GM19239 (cell line): ENCODE measurements at regions not wholly inside any gene's neighbourhood (a gene's known extent, or its start where the extent isn't known, plus 50 kb on each side); places are given as distances from the start of the nearest gene placed in this dataset.
"Not testable (repeated sequence)": the region's sequence is repeated elsewhere in the genome, so short reads cannot be mapped to it uniquely, and the experiment has no call there.

ENCODE experiments used
- DNase-seq: peaks from one replicate; pipeline ENCODE4 v3.0.0; 2011; ENCODE audit warnings: low spot score; ENCODE audit not compliant: insufficient read length
- FAIRE-seq: peaks from 2 replicates; lab custom pipeline; 2011; peaks lifted over from hg19 to GRCh38; lab: Jason Lieb, UNC

DNA sequence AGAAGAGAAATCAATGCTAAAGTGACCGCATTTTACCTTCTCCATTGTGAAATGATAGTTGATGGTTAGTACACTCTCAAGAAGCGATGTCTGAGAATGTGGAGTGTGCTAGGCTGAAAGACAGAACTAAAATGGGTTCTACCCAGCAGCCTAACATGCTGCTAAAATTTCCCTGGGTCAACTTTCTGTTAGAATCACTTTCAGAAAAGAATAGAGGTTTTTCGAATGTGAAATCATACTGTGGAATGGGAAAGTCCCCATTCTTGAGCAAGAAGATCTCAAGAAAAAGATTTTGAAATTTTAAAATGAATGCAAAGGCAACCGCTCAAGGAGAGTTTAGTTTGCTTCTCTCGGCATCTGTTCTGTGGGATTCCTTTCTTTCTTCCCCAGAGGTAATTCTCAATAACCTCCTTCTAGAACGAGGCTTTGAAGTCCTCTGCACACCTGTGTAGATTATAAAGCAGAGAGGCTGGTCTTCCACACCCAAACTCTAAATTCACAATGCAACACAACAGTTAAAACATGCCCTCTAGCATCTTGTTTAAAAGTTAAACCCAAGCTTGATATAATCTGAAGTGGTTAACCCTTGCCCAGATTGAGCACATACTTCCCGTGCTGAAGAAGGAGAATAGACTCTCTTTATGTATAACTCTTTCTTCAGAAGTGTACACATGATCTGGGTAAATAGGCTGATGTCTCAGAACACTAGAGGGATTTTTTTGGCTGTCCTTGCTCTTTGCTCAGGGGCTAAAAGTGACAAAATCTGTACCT lies 208.7 kb upstream of the KLF3 start:
- peak; percentile 78 for FAIRE-seq

DNA sequence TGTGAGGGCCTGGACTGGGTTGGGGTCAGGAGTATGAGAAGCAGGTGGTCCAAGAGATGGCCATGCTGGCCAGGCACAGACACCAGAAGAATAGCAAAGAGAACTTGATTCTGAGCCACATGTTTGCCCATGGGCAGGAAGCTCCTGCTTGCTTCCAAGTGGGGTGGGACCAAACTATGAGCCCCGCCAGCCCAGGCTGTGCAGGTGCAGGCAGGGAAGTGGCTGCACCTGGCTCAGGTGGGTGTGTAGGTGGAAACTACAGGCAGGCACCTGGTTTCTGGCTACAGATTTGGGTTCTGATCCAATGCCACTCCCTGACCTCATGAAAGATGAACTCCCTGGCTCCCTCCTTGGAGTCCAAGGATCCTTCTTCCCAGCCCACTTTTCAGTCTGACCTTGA lies 207.9 kb upstream of the KLF3 start:
- FAIRE-seq (no peak), DNase-seq (no peak)

More for the DNA sequence above, 208.7 kb upstream of the KLF3 start:
- DNase-seq = no peak

DNA sequence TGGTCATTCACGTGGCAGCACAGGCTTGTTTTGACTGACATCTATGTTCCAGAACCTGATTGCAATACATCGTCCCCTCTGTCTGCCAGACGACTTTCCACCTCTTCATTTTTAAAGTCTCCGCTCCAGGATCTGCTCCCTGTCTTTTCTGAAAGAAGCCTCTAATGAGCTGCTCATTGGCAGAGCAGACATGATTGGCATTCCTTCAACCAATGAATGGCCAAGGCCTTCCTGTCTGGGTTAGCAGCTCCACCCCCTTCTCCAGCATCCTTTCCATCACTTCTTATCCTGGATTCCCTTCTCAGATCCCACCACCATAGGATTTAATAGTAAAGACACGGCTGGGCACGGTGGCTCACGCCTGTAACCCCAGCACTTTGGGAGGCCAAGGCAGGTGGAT lies 202.7 kb upstream of the KLF3 start:
- FAIRE-seq (no peak), DNase-seq (no peak)

DNA sequence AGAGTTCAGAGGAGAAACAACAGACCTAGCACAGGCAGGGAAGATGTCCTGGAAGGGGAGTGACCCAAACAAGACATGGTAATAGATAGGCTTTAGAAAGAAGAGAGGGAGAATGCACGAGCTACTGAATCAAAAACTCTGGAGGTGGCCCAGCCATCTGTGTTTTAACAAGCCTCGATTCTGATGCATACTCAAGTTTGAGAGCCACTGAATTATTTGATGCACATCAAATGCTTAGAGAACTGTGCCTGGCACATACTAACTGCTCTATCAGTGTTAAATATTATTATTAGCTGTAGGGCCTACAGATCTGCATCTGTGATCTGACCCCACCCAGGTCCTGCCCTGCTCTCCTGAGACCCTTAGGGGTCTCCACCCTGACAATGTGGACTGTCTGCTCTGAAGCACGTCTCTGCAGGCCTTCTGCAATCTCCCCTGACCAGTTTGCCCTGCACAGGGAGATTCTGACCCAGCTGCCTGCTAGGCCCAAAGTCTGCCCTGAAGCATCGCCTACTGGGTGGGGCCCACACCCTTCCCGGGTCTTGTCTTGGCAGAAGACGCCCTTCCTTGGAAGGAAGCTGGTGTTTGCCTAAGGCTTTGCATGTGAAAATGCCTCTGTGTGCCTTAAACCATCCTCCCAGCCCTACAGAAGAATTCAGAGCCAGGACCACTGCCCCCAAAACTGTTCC lies 201.5 kb upstream of the KLF3 start:
- FAIRE-seq = no peak

DNA sequence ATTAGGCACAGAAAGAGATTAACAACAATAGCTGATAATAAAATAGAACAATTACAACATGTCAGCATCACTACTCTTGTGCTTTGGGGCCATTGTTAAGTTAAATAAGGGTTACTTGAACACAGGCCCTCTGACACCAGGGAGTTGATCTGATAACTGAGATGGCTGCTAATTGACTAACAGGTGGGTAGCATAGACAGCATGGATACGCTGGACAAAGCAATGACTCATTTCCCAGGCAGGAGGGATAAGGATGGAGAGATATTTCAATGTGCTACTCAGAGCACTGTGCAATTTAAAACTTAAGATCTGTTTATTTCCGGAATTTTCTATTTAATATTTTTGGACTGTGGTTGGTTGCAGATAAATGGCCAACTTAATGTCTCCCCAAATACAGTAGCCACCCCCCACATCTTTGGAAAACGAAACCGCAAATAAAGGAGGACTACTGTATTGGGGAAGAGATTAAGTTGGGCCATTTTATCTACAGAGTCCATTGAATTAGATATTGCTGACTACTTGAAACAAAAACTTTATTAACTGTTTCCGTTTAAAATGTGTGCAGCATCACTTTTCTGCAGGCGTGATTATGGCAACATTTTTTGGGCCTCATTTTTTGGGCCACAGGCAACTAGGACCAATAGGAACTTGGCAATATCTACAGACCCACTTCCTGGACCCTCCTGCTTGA lies 200.6 kb upstream of the KLF3 start:
- FAIRE-seq (no peak), DNase-seq (no peak)

More for the DNA sequence above, 201.5 kb upstream of the KLF3 start:
- DNase-seq = no peak

DNA sequence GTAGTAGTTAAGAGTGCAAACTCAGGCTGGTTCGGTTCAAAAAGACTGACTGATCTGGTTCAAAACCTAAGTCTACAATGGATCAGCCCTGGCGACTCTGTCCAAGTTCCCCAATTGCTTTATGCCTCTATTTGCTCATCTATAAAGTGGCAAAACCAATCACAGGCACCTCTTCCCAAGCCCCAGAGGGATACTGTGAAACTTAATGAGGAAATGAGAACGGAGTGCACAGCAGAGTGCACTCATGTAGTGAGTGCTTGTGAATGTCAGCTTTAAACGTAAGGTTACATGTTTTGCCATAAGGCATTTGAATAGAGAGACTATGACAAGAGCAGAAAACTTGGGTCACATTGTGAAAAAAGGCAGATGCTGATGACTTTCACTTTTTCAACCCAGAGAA lies 199.7 kb upstream of the KLF3 start:
- FAIRE-seq = no peak

DNA sequence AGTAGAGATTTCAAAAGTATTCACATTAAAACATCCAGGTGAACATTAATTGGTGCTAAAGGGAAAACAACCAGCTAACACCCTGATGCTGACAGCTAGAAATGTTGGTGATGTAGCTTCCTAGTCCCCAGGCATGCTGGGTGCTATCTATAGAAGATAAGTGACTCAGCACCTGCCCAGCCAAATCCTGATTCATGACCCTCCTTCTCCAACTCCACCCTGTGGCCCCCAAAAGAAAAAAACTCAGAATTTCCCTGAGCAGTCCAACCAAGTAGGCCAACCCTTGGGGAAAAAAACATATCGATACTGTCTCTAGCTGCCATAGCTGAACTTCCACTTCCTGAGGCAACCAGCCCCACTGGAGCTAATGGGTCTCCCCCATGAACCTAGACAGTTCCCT lies 197.6 kb upstream of the KLF3 start:
- no peak for DNase-seq
- no peak for FAIRE-seq

More for the DNA sequence above, 199.7 kb upstream of the KLF3 start:
- DNase-seq = no peak

DNA sequence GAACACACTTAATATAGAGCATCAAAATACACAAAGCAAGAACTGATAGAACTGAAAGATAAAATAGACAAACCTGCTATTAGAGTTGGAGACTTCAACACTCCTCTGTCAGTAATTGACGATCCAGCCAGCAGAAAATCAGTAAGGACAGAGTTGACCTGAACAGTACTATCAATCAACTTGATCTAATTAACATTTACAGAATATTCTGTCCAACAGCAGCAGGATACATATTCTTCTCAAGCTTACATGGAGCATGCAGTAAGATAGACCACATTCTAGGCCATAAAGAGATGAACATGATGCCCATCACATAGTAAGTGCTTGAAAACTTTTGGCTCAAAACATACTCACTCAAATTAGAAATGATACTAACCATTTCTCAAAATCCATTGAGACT lies 196.7 kb upstream of the KLF3 start:
- FAIRE-seq = no peak
- DNase-seq = no peak

DNA sequence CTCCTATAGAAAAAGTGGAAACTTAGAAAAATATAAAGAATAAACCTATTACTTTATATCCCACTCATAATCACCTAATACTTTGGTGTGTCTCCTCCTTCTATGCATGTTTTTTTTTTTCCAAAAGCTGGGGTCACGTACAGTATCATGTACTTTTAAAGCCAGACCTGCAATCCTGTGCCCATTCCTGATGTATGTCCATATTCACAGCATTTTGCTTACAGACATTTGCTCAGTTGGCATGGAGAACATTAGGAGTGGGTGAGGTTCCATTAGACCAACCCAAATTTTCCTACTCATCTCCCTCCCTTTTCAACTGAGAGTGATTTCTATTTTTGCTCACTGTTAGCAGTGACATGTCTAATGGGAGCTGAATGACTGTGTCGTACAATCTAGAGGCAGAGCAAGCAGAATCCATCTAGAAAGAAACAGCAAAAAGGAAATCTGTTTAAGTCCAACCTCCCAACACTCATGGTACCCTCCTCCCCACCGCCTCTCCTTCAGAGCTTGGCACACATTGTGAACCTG lies 195.6 kb upstream of the KLF3 start:
- no peak for FAIRE-seq
- DNase-seq = no peak

DNA sequence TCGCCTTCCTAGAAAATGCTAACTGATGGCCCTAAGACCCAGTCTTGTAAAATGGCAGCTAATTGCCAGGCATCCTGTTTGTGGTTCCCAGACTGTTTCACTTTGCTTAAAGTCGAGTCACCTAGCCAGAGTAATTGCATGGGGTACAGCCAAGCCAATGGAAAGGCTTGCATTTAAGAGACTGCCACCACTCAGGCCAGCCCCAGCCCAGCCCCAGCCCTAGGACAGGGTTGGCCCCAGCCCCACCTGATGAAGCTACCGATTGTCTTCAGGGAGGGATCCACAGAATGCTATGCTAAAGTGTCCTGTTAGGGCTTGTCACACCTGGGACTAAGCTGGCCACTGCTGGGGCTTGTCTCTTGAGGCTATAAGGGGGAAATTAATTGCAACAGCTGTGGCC lies 194.6 kb upstream of the KLF3 start:
- DNase-seq = no peak
- FAIRE-seq = no peak

DNA sequence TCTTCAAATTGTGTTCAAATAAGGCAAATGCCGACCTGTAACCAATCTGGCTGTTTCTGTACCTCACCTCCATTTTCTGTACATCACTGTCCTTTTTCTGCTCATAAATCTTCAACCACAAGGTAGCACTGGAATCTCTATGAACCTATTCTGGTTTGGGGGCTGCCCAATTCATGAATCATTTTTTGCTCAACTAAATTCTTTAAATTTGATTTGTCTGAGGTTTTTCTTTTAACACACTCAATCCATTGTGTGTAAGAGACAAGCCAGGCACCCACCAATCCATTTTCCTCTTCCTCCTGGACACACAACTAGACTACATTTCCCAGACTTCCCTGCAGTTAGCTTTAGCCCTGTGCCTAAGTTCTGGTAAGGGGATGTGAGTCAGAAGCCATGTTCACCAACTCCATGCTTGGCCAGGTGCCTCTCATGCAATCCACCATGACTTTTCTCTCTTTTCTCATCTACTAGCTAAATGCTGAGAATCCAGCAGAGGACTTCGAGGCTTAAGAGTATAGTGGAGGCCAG lies 193.2 kb upstream of the KLF3 start:
- FAIRE-seq (no peak), DNase-seq (no peak)

DNA sequence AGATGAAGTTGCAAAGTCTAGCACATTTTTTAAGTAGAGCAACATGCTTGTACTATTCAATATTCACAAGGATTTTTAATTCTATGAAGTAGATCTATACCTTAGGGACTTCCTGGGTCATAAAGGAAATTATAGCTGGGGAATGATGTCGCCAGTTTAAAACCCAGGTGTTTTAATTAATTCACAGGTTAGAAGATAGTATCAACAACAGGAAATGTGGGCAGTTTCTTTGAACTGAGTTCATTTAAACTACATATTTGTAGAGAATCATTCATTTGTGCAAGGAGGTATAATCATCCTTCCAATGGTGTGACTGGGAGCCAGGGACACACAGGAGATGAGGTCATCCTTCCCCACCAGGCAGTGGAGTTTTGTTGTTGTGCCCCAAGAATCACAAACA lies 181.3 kb upstream of the KLF3 start:
- DNase-seq = no peak
- FAIRE-seq = peak; percentile 28

DNA sequence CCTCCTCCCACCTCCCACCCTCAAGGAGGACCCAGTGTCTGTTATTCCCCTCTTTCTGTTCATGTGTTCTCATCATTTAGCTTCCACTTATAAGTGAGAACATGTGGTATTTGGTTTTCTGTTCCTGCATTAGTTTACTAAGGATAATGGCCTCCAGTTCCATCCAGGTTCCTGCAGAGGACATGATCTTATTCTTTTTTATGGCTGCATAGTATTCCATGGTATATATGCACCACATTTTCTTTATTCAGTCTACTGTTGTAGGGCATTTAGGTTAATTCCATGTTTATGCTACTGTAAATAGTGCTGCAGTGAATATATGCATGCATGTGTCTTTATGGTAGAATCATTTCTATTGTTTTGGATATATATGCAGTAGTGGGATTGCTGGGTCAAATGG lies 180.4 kb upstream of the KLF3 start:
- FAIRE-seq, DNase-seq: not testable (repeated sequence)

DNA sequence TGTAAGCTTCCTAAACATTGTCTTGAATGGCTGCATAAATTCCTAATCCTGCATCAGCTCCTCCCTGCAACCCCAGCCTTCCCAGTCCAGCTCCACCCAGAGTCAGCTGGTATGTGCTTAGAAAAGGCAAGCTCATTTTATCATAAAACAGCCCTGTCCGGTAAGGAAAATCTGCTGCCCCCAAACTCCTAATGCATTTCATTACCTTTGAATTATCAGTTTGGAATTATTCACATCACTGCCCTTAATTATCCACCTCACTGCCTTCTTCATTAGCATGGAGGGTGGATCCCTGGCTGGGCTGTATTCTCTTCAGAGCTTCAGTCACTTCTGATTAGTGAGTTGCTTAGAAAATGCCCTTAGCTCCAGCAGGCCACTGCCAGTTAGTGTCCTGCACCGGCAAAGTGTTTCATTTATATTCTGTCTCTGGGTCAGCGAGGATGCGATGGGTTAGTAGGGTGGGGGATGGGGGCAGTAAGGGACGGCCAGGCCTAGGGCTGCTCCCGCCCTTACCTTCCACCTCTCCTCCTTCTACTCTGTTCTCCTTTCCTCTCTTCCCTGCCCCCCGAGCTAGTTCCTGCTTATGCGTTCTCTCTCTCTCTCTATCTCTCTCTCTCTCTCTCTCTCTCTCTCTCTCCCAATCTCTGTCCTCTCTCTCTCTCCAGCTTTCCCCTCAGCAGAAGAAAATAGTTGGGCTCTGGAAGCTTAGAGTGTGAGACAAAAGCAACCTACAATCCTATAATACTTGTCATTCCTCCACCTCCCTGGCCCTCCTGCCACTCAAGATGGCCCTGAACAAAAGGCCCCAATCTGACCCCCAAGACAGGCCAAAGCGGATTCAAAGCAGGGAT lies 174.8 kb upstream of the KLF3 start:
- FAIRE-seq = no peak
- no peak for DNase-seq

DNA sequence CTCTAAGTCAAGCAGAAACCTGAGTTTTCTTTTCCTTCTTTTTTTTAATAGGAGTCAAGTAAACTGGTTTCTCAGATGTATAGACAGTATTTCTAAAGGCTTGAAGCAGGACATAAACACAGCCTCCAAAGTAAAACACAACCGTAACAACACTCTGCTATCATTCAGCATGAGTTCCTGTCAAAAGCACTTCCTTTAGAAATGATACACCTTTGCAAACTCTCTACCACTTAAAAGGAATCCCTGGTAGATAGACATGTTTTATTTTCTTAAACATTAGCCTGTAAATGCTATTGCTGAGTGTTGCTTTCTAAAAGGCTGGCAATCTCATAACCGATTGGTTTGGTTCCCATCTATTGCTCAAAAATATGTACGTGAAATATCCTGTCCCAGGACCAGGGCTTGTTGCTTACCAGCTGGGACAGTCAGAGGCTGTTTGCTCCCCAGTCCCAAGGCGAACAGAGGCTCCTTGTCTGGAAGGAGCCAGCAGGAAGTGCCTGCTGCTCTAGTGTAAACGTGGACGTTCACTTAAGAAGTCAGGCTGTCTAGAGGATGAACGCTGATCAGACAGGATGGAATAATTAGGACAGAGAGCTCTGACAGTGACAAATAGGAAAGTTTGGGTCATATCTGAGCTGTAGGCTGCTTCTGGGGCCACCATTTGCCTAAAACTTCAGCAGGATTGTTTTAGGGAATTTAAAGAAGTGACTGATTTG lies 173.9 kb upstream of the KLF3 start:
- DNase-seq (no peak), FAIRE-seq (no peak)

DNA sequence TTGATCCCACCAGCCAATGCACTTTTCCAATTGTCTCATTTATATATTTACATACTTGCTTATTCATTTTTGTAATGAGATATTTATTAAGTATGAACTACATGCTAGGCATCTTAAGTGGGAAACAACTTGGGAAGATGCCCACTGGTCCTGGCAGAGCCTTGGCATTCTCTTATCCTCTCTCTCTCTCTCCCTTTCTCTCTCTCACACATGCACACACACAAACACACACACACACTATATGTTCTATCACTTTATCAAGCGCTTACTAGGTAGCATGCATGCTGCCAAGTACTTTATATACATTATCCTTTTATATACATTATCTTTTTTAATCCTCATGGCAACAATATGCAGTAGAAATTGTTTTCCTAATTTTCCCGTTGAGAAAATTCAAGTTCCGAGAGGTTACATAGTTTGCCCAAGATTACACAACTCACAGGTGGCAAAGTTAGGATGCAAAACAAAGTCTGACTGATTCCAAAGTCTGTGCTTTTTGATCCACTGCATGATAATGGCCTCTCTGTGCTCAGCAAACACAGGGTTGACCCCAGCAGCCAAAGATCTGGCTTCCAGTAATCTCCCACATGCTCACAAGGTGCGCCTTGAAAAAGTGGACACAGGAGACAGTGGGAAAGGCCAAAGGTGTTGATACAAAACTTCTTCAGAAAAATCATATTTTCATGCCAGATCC lies 173.1 kb upstream of the KLF3 start:
- FAIRE-seq (no peak), DNase-seq (no peak)

DNA sequence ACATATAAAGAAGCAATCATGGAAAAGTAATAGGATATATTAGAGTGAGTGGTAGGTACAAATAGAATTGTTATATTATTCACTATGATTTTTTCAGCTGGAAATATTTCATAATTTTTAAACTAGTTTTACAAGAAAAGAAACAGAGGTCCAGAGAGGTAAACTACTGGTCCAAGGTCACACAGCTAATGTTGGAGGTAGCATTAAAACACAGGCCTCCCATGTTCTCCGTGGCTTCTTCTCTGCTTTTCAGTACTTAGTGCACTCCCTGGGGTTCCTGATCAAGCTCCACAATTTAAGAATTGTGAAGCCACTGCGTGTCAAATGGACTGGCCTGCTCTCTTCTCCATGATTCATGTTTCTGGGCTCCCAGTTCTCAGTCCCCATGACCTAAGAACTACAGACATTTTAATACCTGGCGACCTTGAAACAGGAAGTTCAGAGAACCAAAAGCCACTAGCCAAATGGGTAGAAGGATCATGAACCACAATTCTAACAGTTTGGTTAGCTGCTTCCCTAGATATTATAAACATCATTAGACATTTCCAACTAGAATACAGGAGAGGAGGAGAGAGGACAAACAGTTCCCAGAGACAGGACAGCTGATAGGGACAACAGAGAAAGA lies 172.0 kb upstream of the KLF3 start:
- FAIRE-seq (no peak), DNase-seq (no peak)

DNA sequence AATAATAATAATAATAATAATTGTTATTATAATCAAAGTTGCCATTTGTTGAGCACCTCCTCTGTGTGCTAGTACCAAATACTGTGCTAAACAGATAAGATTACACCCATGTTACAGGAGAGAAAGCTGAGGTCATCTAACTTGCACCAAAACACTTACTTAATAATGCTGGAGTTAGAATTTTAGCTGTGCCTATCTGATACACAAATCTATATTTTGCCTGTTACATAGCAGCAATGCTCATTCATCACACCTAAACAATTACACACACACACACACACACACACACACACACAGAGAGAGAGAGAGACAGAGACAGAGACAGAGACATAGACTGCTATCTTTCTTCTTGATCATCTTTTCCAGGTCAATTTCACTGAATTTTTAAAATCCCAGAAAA lies 170.9 kb upstream of the KLF3 start:
- no peak for DNase-seq
- no peak for FAIRE-seq
